ENCODE measurements at regions not wholly inside any gene's neighbourhood (a gene's known extent, or its start where the extent isn't known, plus 50 kb on each side); places are given as distances from the start of the nearest gene placed in this dataset.
"Not testable (repeated sequence)": the region's sequence is repeated elsewhere in the genome, so short reads cannot be mapped to it uniquely, and the experiment has no call there.

DNA sequence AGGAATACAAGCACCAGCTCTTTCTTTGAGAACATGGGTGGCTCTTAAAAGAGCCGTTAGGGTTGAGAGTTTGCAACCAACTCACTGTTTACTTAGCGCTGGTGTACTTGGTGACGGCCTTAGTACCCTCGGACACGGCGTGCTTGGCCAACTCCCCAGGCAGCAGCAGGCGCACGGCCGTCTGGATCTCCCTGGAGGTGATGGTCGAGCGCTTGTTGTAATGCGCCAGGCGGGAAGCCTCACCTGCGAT is 115.3 kb upstream of the PRSS16 start (continued):
- TF ChIP-seq, protein P1, sequence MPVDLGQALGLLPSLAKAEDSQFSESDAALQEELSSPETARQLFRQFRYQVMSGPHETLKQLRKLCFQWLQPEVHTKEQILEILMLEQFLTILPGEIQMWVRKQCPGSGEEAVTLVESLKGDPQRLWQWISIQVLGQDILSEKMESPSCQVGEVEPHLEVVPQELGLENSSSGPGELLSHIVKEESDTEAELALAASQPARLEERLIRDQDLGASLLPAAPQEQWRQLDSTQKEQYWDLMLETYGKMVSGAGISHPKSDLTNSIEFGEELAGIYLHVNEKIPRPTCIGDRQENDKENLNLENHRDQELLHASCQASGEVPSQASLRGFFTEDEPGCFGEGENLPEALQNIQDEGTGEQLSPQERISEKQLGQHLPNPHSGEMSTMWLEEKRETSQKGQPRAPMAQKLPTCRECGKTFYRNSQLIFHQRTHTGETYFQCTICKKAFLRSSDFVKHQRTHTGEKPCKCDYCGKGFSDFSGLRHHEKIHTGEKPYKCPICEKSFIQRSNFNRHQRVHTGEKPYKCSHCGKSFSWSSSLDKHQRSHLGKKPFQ (CRISPR knock-in tag; IDR thresholded peaks at IDR 0.05; ENCODE audit: insufficient replicate concordance), result peak; percentile 15
- TF ChIP-seq FOXA3 (CRISPR knock-in tag; IDR thresholded peaks at IDR 0.05) (peak; percentile 25; the same call in 1 of the 2 replicates), PHF21A (CRISPR knock-in tag; IDR thresholded peaks at IDR 0.05) (0 out of 2 replicates have a peak, but pooled peaks have one; percentile 11), FOXA1 (CRISPR knock-in tag; IDR thresholded peaks at IDR 0.05) (peak; percentile 81), ZNF446 (CRISPR knock-in tag; IDR thresholded peaks at IDR 0.05) (0 out of 2 replicates have a peak, but pooled peaks have one; percentile 46), GABPB1 (CRISPR knock-in tag; IDR thresholded peaks at IDR 0.05) (peak; percentile 15), RBM22 (optimal IDR thresholded peaks at IDR 0.05; ENCODE audit: low read length) (peak; percentile 80), AGO2 (optimal IDR thresholded peaks at IDR 0.05; ENCODE audit: low read depth, low read length) (peak; percentile 74), NFKB2 (CRISPR knock-in tag; IDR thresholded peaks at IDR 0.05; ENCODE audit: borderline replicate concordance) (peak; percentile 31; the same call in 1 of the 2 replicates), NCOA2 (CRISPR knock-in tag; IDR thresholded peaks at IDR 0.05) (0 out of 2 replicates have a peak, but pooled peaks have one; percentile 2), HNRNPL (IDR thresholded peaks at IDR 0.05; ENCODE audit: low read depth, low read length) (peak; percentile 81), NONO (CRISPR knock-in tag; conservative IDR thresholded peaks at IDR 0.05) (0 out of 2 replicates have a peak, but pooled peaks have one; percentile 44), ZBTB26 (CRISPR knock-in tag; IDR thresholded peaks at IDR 0.05; ENCODE audit: borderline replicate concordance) (0 out of 2 replicates have a peak, but pooled peaks have one; percentile 22), ZNF563 (CRISPR knock-in tag; IDR thresholded peaks at IDR 0.05) (peak; percentile 30; the same call in 1 of the 2 replicates)
- not testable (repeated sequence) for TF ChIP-seq FOXA1, NONO (IDR thresholded peaks at IDR 0.05)
- TF ChIP-seq, protein P2, sequence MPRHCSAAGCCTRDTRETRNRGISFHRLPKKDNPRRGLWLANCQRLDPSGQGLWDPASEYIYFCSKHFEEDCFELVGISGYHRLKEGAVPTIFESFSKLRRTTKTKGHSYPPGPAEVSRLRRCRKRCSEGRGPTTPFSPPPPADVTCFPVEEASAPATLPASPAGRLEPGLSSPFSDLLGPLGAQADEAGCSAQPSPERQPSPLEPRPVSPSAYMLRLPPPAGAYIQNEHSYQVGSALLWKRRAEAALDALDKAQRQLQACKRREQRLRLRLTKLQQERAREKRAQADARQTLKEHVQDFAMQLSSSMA (CRISPR knock-in tag; IDR thresholded peaks at IDR 0.05), result peak; percentile 88

Data from HepG2 (cell line).